IPS-20b (cell line): ENCODE measurements at regions not wholly inside any gene's neighbourhood (a gene's known extent, or its start where the extent isn't known, plus 50 kb on each side); places are given as distances from the start of the nearest gene placed in this dataset.
A peak's percentile ranks its signal among the peaks of the same experiment; 100 is the strongest.

Source experiments
- H3K27ac ChIP-seq: one replicate; pipeline ENCODE4 v1.5.1; 2013; ENCODE audit warnings: low read length
- H3K27me3 ChIP-seq: 2 replicates; pipeline ENCODE4 v1.6.1; 2013; ENCODE audit warnings: mild to moderate bottlenecking, low read length, inconsistent platforms; ENCODE audit not compliant: insufficient read depth
- H3K36me3 ChIP-seq: 2 replicates; pipeline ENCODE4 v1.6.1; 2013; ENCODE audit warnings: low read depth, mild to moderate bottlenecking, inconsistent platforms, low read length, moderate library complexity; ENCODE audit not compliant: insufficient read depth
- H3K4me1 ChIP-seq: 2 replicates; pipeline ENCODE4 v1.6.1; 2013; ENCODE audit warnings: mild to moderate bottlenecking, control low read depth, inconsistent platforms, low read length, moderate library complexity; ENCODE audit not compliant: insufficient read depth
- H3K4me3 ChIP-seq: 2 replicates; pipeline ENCODE4 v1.5.1; 2013; ENCODE audit warnings: mild to moderate bottlenecking, low read length, inconsistent platforms
- H3K9ac ChIP-seq: 2 replicates; pipeline ENCODE4 v1.6.1; 2013; ENCODE audit warnings: low read depth, mild to moderate bottlenecking, inconsistent platforms, low read length, moderate library complexity
- H3K9me3 ChIP-seq: 2 replicates; pipeline ENCODE4 v1.6.1; 2013; ENCODE audit warnings: mild to moderate bottlenecking, low read depth, low read length, inconsistent platforms; ENCODE audit not compliant: insufficient read depth

GRCh38 chr9:14560194-14560593 lies 133.0 kb downstream of the ZDHHC21 start:
- no peak overlapping the region for H3K9ac ChIP-seq
- H3K27ac ChIP-seq: no peak overlapping the region
- H3K27me3 ChIP-seq: no peaks in the 10 kb centered on the region
- H3K4me1 ChIP-seq: peaks cover 4% of the 10 kb centered on the region; the same call in 1 of the 2 replicates
- H3K36me3 ChIP-seq: no peaks in the 10 kb centered on the region
- H3K4me3 ChIP-seq: no peak overlapping the region
- no peaks in the 10 kb centered on the region for H3K9me3 ChIP-seq

GRCh38 chr9:14554886-14555285 lies 138.3 kb downstream of the ZDHHC21 start:
- H3K36me3 ChIP-seq: no peaks in the 10 kb centered on the region
- H3K4me3 ChIP-seq: no peak overlapping the region
- 0 out of 2 replicates have a peak, but pooled peaks cover 4% of the 10 kb centered on the region for H3K4me1 ChIP-seq
- H3K9ac ChIP-seq: no peak overlapping the region
- no peaks in the 10 kb centered on the region for H3K9me3 ChIP-seq
- H3K27ac ChIP-seq: no peak overlapping the region
- no peaks in the 10 kb centered on the region for H3K27me3 ChIP-seq

GRCh38 chr9:14547245-14548060 lies 145.8 kb downstream of the ZDHHC21 start:
- Histone ChIP-seq H3K9me3 (no peaks in the 10 kb centered on the region), H3K27me3 (no peaks in the 10 kb centered on the region), H3K36me3 (no peaks in the 10 kb centered on the region), H3K9ac (peak overlapping the region; percentile 78), H3K4me3 (peak overlapping the region; percentile 56), H3K4me1 (peaks cover 22% of the 10 kb centered on the region; the same call in 1 of the 2 replicates), H3K27ac (peak overlapping the region; percentile 82)

GRCh38 chr9:14546693-14547092 lies 146.5 kb downstream of the ZDHHC21 start:
- no peaks in the 10 kb centered on the region for H3K36me3 ChIP-seq
- H3K27ac ChIP-seq: peak overlapping the region; percentile 55

GRCh38 chr9:14542071-14542470 lies 151.2 kb downstream of the ZDHHC21 start:
- no peak overlapping the region for H3K4me3 ChIP-seq
- H3K9ac ChIP-seq: no peak overlapping the region
- no peaks in the 10 kb centered on the region for H3K36me3 ChIP-seq
- H3K27me3 ChIP-seq: no peaks in the 10 kb centered on the region
- H3K27ac ChIP-seq: no peak overlapping the region
- no peaks in the 10 kb centered on the region for H3K9me3 ChIP-seq
- peaks cover 21% of the 10 kb centered on the region; the same call in 1 of the 2 replicates for H3K4me1 ChIP-seq

More at GRCh38 chr9:14546693-14547092, 146.5 kb downstream of the ZDHHC21 start:
- H3K4me3 ChIP-seq: no peak overlapping the region
- H3K4me1 ChIP-seq: peaks cover 24% of the 10 kb centered on the region; the same call in 1 of the 2 replicates
- H3K9me3 ChIP-seq: no peaks in the 10 kb centered on the region
- peak overlapping the region; percentile 54; the same call in 1 of the 2 replicates for H3K9ac ChIP-seq
- no peaks in the 10 kb centered on the region for H3K27me3 ChIP-seq

- Histone ChIP-seq H3K27me3 (no peaks in the 10 kb centered on the region), H3K27ac (no peak overlapping the region), H3K9me3 (no peaks in the 10 kb centered on the region), H3K9ac (no peak overlapping the region), H3K36me3 (no peaks in the 10 kb centered on the region), H3K4me3 (no peak overlapping the region), H3K4me1 (peaks cover 14% of the 10 kb centered on the region; the same call in 1 of the 2 replicates)
These were observed 154.7 kb downstream of the ZDHHC21 start for GRCh38 chr9:14538526-14538925.

GRCh38 chr9:14535161-14535955 lies 157.9 kb downstream of the ZDHHC21 start:
- no peak overlapping the region for H3K9ac ChIP-seq
- no peaks in the 10 kb centered on the region for H3K27me3 ChIP-seq
- peaks cover 12% of the 10 kb centered on the region; the same call in 1 of the 2 replicates for H3K4me1 ChIP-seq
- H3K9me3 ChIP-seq: no peaks in the 10 kb centered on the region
- no peak overlapping the region for H3K4me3 ChIP-seq
- no peak overlapping the region for H3K27ac ChIP-seq
- no peaks in the 10 kb centered on the region for H3K36me3 ChIP-seq

GRCh38 chr9:14533867-14534640 lies 159.2 kb downstream of the ZDHHC21 start:
- no peaks in the 10 kb centered on the region for H3K27me3 ChIP-seq
- H3K9ac ChIP-seq: no peak overlapping the region
- no peaks in the 10 kb centered on the region for H3K9me3 ChIP-seq
- no peak overlapping the region for H3K4me3 ChIP-seq
- H3K27ac ChIP-seq: no peak overlapping the region
- no peaks in the 10 kb centered on the region for H3K36me3 ChIP-seq
- H3K4me1 ChIP-seq: peaks cover 15% of the 10 kb centered on the region; the same call in 1 of the 2 replicates

- Histone ChIP-seq H3K4me1 (peaks cover 15% of the 10 kb centered on the region; the same call in 1 of the 2 replicates), H3K36me3 (no peaks in the 10 kb centered on the region), H3K9me3 (no peaks in the 10 kb centered on the region), H3K27ac (no peak overlapping the region), H3K9ac (no peak overlapping the region), H3K4me3 (no peak overlapping the region), H3K27me3 (no peaks in the 10 kb centered on the region)
These were observed 160.6 kb downstream of the ZDHHC21 start for GRCh38 chr9:14532456-14533115.

GRCh38 chr9:14531341-14532269 lies 161.6 kb downstream of the ZDHHC21 start:
- Histone ChIP-seq H3K4me3 (no peak overlapping the region), H3K9ac (no peak overlapping the region), H3K27ac (no peak overlapping the region), H3K9me3 (no peaks in the 10 kb centered on the region), H3K36me3 (no peaks in the 10 kb centered on the region), H3K4me1 (peaks cover 15% of the 10 kb centered on the region; the same call in 1 of the 2 replicates), H3K27me3 (no peaks in the 10 kb centered on the region)
